COLO668 (cell line): ENCODE measurements at regions not wholly inside any gene's neighbourhood (a gene's known extent, or its start where the extent isn't known, plus 50 kb on each side); places are given as distances from the start of the nearest gene placed in this dataset.
"Not testable (repeated sequence)": the region's sequence is repeated elsewhere in the genome, so short reads cannot be mapped to it uniquely, and the experiment has no call there.

Experiments used
- DNase-seq: peaks from one replicate; lab custom pipeline; 2025; ENCODE audit not compliant: unreplicated experiment; lab: John Stamatoyannopoulos, UW

DNA sequence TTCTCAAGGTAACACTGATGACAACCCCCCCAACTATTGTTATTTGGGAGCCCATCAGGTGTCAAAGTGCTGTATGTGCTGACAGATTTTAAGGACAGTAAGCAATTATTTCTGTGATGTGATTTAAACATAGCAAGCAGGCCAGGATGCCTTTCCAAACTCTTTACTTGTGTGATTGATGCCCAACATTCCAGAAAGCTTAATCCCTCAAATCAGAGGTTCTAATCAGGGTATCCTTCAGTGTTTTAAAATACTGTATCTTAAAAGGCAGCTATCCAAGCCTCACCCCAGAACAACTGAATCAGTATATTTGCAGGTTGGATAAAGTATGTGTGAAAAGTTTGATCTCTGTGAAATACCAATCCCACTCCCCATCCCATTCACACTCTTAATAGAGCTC, 119.7 kb downstream of the GASK1B start:
- no peak for DNase-seq

DNA sequence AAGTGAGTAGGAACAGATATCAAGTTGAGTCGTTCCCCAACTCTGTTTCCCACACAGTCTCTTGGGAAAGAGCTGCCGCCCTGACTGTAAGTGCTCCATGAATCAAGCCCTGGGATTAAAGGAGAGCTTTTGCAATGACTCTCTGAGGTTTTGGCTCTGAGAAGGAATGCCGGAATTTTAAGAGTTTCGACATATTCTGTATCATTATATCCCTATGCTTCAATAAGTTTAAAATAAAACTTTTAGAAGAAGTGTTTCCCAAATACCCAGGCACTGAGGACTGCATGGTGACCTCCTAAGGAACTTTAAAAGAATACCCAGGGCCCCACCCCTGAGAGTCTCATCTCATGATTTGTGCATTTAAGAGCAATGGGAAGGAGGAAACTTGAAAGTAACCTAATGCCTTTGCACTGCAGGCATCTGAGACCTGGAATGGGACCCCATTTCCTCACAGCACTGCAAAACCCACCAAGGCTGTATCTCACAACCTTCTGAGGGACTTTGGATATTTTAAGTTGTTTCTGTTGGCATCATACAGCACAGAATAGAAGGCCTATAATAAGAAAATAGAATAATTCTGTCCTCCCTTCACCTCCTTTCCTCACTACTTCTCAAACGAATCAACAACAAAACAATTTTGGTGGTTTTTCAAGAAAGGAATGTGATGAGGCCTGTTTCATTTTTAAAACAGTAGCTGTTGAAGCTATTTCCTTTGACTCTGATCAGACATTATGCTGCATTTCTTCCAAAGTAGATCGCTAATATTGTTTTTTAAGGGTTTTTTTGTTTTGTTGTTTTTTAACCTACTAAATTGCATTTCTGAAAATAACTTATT, 121.2 kb downstream of the GASK1B start:
- no peak for DNase-seq

DNA sequence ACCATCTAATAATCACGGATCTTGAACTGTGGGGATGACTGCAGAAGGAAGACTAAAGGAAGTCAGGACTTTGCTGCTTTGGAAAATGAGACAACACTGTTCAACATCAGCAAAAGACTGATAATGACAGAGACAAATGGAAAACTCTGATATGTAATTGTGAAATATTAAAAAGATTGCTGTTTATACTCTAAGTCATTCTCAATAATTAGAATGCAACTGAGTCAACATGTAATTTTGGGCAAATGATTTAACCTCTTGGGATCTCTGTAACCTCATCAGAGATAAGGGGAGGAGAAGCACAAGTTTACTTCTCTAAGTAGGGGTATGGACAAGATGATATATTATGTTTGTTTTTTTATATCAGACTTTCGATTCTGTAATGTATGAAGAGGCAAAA, 121.9 kb downstream of the GASK1B start:
- no peak for DNase-seq

DNA sequence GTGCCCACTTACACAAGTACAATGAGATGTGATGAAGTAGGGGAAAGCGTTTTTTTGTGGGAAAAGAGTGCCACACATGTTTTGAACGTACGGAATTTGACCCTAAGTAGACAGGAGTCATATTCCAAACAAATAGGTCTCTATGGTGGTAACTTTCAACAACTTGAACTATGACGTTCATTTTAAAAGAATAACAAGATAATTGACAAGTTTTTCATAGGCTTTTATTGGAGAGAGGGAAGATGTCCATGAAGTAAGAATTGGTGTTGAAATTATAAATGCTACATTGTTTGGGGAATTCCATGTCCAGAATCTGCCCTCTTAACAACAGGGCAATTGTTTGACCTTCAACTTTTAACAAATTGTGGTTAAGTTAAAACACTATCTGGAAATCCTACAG, 126.5 kb downstream of the GASK1B start:
- DNase-seq: no peak

DNA sequence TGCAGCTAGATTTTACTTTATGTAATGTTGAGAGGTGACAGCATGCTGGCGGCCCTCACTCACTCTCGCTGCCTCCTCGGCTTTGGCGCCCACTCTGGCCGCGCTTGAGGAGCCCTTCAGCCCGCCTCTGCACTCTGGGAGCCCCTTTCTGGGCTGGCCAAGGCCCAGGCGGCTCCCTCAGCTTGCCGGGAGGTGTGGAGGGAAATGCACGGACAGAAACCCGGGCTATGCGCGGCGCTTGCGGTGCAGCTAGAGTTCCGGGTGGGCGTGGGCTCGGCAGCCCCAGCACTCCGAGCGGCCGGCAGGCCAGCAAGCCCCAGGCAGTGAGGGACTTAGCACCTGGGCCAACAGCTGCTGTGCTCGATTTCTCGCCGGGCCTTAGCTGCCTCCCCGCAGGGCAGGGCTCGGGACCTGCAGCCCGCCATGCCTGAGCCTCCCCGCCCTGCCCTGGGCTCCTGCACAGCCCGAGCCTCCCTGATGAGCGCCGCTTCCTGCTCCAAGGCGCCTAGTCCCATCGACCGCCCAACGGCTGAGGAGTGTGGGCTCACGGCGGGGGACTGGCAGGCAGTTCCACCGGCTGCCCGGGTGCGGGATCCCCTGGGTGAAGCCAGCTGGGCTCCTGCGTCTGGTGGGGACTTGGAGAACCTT, 128.7 kb downstream of the GASK1B start:
- DNase-seq: no peak

DNA sequence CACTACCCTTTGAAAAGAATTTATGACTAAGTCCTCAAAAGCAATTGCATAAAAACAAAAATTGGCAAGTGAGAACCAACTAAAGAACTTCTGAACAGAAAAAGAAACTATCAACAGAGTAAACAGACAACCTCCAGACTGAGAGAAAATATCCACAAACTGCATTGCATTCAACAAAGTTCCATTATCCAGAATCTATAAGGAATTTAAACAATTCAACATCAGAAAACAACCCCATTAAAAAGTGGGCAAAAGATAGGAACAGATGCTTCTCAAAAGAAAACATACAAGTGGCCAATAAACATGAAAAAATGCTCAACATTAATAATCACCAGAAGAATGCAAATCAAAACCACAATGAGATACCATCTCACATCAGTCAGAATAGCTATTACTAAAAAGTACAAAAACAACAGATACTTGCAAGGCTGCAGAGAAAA, 130.2 kb downstream of the GASK1B start:
- DNase-seq: no peak

DNA sequence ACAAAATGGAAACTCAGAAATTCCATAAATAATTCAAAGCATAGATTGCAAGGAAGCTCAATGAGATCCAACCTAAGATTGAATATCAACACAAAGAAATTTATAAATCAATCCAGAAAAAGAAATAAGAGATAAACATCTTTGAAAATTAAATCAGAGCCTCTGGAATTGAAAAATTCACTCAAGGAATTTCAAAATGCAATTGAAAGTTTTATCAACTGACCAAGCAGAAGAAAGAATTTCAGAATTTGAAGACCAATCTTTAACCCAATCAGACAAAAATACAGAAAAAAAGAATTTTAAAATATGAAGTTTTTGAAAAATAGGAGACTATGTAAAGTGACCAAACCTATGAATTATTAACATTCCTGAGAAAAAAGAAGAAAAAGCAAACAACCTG, 134.1 kb downstream of the GASK1B start:
- DNase-seq: no peak

DNA sequence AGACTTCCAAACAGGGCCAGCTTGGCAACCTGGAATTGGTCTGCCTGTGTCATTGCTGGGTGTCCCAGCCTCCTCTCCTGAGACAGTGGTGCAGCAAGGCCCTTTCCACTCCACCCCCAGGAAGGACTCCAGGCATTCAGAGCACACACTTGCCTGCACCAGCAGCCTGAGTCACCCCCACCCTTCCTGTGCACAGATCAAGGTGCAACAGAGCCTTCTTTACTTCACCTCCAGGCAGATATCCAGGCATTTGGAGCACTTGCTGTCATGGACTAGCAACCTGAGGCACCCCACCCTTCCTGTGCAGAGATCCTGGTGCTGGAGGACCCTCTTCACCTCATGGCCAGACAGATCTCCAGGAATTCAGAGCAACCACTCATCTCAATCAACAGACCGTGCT, 135.8 kb downstream of the GASK1B start:
- DNase-seq: no peak

DNA sequence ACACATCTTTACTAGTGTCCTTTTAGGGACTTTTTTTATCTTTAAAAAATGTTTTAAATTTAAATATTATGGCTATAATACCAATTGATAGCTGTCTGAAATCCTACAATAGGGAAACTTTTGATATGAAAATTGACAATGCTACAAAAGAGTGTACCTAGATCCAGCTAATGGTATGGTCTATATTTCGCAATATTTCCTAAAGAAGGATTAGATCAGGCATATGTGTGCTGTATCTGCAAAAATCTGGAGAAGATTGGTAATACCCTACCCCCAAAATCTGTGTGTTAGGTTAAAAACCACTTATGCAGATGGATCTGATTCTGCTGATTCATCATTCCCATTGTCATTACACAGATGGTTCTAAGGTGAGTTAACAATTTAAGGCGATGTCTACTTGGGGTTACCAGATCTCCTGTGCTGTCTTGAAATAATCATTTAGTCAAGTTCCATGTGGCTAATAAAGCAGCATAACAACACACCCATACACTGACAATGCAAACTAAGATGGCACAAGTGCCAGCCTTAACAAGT, 137.1 kb downstream of the GASK1B start:
- DNase-seq: no peak

DNA sequence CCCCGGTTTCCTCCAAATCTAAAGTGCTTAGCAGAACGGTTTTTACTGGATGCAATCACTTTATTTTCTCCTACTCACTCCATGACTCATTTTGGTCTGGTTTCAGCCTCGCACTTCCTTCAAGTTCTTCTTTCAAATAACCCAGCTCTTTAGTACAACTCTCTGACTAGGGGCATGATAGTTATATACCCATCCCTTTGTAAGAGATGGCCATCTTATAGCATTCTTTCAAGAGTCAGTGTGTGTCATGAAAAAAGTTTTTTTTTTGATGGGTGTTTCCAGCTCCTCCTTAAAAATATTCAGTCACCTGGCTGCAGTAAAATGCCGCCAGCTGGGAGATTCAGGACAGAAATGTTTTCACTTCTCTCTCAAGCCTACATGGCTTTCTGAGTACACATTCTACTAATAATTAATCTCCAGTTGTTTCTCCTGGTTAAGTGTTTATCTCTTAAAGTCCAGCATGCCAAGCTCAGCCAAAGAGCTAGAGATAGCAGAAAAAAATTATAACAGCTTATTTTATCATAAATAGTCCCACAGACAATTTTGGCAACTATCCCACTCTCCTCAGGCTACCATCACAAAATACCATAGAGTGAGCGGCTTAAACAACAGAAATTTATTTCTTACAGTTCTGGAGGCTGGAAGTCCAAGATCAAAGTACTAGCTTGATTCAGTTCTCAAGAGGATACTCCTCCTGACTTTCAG, 139.3 kb downstream of the GASK1B start:
- no peak for DNase-seq

DNA sequence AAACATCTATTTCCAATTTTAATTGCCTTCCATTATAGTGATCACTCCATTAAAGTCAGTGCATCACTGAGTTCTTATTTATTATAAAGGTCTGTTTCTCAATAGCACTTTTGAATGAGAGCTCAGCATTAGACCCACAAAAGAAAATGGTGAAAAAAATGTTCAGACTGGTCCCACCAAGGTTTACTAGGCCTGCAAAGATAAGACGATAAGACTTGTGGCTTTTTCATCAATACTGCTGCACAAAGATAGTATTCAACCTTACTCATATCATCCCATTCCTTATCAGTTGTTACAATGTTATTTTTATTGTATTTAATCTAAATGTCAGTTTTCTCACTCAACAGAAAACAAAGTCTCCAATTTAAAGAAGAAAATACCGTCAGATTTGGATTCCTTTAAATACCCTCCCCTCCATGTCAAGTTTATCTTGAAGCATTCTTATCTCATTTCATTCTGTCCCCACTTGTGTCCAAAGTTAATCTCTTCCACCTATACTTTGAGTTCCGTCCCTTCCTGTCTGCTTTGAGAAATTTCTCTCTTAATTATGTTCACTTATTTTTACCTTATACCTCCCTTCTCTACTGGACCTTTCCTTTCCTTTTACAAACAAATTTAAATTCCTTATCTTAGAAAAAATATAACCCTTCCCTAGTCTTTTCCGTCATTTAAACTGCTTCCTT, 140.0 kb downstream of the GASK1B start:
- no peak for DNase-seq

DNA sequence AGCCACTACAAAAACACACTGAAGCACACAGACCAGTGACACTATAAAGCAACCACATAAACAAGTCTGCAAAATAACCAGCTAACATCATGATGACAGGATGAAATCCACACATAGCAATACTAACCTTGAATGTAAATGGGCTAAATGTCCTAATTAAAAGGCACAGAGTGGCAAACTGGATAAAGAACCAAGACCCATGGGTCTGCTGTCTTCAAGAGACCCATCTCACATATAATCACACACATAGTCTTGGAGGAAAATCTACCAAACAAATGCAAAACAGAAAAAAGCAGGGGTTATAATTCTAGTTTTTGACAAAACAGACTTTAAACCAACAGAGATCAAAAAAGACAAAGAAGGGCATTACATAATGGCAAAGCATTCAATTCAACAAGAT, 144.4 kb downstream of the GASK1B start:
- not testable (repeated sequence) for DNase-seq

DNA sequence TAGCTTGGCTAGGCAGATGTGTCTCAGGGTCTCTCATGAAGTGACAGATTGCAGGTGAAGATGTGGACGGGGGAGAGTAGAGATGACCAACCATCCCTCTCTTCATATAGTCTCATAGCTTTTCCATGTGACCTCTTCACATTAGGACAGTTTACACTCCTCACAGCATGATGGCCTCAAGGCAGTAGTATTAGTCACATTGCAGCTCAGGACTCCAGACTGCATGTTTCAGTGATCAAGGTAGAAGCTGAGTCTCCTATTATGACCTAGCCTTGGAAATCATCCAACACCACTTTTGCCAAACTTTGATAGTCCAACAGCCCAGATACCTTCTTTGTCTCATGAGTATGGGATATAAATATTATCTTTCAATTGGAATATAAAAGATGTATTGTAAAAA, 147.7 kb downstream of the GASK1B start:
- no peak for DNase-seq

DNA sequence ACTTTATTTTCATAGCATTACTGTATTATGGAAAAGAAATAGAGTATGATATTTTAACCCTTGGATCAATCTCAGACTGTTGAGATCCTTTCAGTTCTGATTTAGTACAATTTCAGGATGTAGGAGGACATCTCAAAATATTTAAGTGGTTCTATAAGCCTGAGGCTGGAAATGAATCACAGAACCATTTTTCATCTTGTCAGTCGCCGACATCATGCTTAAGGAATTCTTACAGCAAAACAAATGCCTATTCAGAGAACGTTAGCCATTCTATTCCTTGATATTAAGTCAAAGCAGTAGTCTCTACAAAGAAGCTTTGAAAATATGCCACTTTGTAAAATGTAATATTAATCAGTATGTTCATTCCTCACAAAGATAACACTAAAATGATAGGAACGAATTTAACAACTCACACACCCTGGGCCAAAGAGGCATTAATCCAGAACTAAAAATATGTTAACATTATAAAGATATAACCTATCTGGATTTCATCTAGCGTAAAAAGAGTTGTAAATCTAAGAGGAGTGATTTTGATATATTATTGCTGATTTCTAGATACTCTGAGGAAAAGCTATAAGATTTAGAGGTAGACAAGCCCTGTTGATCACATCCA, 152.0 kb downstream of the GASK1B start:
- no peak for DNase-seq

DNA sequence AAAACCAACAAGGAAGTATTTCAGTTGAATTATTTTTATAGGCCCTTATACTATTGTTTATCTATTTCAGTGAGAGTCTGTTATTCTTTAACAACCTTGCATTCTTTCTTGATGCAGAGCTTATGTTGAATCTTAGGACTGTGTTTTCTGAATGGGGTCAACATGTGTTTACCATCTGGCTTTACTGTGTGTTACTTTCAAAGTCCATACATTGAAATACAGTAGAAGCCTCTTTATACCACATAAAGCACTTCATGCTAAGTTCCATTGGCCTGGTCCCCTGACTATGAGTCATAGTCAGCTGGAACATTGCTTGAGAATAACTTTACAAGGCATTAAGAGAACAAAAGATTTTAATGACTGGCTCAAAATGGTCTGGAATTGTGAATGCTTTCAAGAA, 152.6 kb downstream of the GASK1B start:
- DNase-seq: no peak

DNA sequence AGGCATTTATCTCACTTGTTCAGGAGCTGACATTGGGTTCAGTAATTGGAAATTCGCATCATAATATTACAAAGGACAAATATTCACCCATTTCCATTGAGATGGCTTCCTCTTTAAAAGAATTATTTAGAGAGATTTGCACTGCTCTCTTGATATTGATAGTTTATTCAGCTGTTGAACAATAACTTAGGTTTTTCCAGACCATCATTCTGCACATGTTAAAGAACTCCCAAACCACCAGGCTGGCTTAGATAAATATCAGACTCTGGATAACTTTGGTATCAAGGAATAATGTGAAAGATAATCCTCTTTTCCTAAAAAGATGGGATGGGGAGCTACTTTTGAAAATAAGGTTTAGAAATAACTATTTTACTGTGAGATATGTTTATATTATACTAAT, 154.0 kb downstream of the GASK1B start:
- no peak for DNase-seq

DNA sequence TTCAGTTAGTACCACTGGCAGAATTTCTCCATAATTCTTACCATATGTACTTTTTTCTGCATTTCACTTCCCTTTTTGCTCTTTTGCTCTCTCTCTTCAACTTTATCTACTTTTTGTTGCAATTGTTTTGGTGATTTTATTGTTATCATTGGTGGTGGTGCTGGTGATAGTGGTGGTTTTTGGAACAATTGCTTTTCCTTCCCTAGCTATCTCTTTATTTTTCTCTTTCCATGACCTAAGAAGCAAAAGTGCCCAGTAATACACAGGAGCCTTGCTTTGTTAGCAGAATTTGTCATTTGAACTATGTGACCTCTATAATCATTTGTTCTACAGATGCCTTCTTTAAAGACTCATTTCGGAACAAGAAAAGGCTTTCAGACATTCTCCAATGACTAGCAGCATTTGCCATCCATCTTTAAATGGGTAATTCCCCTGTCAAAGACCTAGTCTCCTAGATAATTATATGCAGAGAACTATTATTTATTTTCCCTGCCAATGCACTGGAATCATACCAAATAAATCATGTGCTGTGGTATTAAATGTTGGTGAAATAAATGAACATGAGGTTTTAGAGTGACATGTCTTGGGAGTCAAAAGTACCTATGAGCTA, 154.5 kb downstream of the GASK1B start:
- no peak for DNase-seq

DNA sequence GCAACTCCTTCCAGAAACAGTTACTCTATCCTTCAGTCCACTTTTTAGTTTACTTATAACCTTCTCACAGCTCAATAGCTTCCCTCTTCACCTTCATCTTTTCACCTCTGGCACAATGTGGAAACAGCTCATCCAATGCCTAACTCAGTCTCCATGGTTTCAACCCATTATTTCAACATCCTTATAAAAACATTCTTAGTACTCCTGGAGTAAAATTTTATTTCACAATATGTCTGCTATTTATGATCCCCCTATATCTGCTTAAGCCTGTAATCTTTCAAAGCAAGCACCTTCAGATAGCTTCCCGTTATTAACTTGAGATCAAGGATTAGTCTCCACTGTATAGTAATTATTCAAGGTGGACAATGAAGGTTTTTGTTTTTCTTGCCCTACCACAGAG, 156.3 kb downstream of the GASK1B start:
- no peak for DNase-seq

DNA sequence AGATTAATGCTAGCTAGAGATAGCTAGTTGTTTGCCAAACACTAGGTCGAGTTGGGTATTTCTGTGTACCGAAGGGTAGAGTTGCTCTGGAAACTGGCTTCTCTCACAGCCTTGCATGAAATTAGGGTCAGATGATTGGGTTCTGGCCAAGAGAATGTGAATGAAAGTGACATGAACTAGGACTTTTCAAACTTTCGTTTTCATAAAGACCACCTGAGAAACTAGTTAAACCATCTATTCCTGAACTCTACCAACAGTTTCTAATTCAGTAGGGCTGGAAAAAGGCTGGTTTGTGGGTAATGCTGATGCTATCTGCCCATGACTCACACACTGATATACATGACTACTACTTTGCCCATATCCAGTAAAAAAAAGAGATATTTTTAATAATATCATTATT, 157.6 kb downstream of the GASK1B start:
- no peak for DNase-seq

DNA sequence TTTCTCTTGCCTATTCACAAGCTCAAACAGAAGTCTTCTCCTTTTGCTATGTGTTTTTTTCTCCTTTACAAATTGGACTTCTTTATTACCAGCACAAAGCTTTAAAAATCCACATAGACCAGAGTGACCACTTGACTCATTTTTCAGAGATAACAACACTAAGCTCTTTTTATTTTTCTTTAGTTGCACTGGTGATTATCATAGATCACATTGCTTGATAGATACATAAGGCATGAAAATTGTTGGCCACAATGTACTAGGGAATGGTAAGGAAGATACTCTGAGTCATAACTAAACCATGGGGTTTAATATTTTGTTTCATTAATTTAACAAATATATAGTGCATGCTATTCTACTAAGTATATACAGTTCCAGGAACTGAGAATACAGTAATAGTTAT, 159.0 kb downstream of the GASK1B start:
- no peak for DNase-seq
